ENCODE measurements at regions not wholly inside any gene's neighbourhood (a gene's known extent, or its start where the extent isn't known, plus 50 kb on each side); places are given as distances from the start of the nearest gene placed in this dataset.

DNA sequence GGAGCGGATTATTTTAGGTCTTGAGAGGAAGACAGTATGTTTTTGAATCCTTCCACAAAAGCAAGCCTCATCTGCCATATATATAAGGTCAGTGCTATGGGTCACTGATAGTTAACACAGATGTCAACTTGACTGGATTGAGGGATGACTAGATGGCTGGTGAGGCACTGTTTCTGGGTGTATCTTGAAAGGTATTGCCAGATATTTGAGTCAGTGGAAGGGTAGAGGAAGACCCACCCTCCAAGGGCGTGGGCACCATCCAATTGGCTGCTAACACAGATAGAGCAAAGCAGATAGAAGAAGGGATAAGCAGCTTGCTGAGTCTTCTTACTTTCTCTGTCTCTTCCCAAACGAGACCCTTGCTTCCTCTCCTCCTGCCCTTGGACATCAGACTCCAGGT, 185.0 kb upstream of the BTG1 start:
- Histone ChIP-seq H3K9me2 (replicated peaks; ENCODE audit: insufficient read depth, low read length) (no peaks in the 10 kb centered on the region), H3K4me1 (ENCODE audit: low read length) (peaks cover 4% of the 10 kb centered on the region; the same call in 1 of the 2 replicates), H3K27me3 (replicated peaks; ENCODE audit: insufficient read depth, low read length) (no peaks in the 10 kb centered on the region), H4K20me1 (ENCODE audit: insufficient read depth, low read length) (no peaks in the 10 kb centered on the region), H3K4me2 (ENCODE audit: low read depth, low read length) (no peak overlapping the region), H2AFZ (ENCODE audit: low read length) (no peak overlapping the region), H3K9me3 (replicated peaks; ENCODE audit: insufficient read depth, low read length) (no peaks in the 10 kb centered on the region), H3F3A (ENCODE audit: insufficient read depth, low read length) (no peaks in the 10 kb centered on the region), H3K27ac (ENCODE audit: low read length) (no peak overlapping the region), H3K79me2 (ENCODE audit: low read length) (no peaks in the 10 kb centered on the region), H3K36me3 (replicated peaks; ENCODE audit: insufficient read depth, low read length) (no peaks in the 10 kb centered on the region), H3K9ac (ENCODE audit: low read length) (no peak overlapping the region), H3K4me3 (ENCODE audit: low read length) (no peak overlapping the region)
- no peak for DNase-seq
- no peak for TF ChIP-seq EZH2 (optimal IDR thresholded peaks at IDR 0.05; ENCODE audit: low read depth, low read length)
- TF ChIP-seq, protein P1, sequence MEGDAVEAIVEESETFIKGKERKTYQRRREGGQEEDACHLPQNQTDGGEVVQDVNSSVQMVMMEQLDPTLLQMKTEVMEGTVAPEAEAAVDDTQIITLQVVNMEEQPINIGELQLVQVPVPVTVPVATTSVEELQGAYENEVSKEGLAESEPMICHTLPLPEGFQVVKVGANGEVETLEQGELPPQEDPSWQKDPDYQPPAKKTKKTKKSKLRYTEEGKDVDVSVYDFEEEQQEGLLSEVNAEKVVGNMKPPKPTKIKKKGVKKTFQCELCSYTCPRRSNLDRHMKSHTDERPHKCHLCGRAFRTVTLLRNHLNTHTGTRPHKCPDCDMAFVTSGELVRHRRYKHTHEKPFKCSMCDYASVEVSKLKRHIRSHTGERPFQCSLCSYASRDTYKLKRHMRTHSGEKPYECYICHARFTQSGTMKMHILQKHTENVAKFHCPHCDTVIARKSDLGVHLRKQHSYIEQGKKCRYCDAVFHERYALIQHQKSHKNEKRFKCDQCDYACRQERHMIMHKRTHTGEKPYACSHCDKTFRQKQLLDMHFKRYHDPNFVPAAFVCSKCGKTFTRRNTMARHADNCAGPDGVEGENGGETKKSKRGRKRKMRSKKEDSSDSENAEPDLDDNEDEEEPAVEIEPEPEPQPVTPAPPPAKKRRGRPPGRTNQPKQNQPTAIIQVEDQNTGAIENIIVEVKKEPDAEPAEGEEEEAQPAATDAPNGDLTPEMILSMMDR (IDR thresholded peaks at IDR 0.05; ENCODE audit: low read length): no peak

DNA sequence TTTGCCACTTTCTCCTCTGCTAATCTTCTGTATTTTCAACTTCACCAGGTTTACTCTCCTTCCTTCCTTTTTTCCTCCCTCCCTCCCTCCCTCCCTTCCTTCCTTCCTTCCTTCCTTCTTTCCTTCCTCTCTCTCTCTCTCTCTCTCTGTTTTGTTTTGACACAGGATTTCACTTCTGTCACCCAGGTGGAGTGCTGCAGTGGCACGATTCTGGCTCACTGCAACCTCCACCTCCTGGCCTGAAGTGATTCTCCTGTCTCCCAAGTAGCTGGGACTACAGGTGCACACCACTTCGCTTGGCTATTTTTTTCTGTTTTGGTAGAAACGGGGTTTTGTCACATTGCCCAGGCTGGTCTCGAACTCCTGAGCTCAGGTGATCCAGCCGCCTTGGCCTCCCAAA, 181.2 kb upstream of the BTG1 start:
- Histone ChIP-seq H2AFZ (ENCODE audit: low read length) (no peak overlapping the region), H3K27me3 (replicated peaks; ENCODE audit: insufficient read depth, low read length) (no peaks in the 10 kb centered on the region), H3K9ac (ENCODE audit: low read length) (no peak overlapping the region), H3K4me2 (ENCODE audit: low read depth, low read length) (no peak overlapping the region), H3K36me3 (replicated peaks; ENCODE audit: insufficient read depth, low read length) (no peaks in the 10 kb centered on the region), H3K4me1 (ENCODE audit: low read length) (no peaks in the 10 kb centered on the region), H3K4me3 (ENCODE audit: low read length) (no peak overlapping the region), H3K79me2 (ENCODE audit: low read length) (no peaks in the 10 kb centered on the region), H3K27ac (ENCODE audit: low read length) (no peak overlapping the region), H3F3A (ENCODE audit: insufficient read depth, low read length) (no peaks in the 10 kb centered on the region), H3K9me2 (replicated peaks; ENCODE audit: insufficient read depth, low read length) (no peaks in the 10 kb centered on the region), H3K9me3 (replicated peaks; ENCODE audit: insufficient read depth, low read length) (no peaks in the 10 kb centered on the region), H4K20me1 (ENCODE audit: insufficient read depth, low read length) (no peaks in the 10 kb centered on the region)
- TF ChIP-seq, protein P1 (IDR thresholded peaks at IDR 0.05; ENCODE audit: low read length): no peak
- no peak for DNase-seq

DNA sequence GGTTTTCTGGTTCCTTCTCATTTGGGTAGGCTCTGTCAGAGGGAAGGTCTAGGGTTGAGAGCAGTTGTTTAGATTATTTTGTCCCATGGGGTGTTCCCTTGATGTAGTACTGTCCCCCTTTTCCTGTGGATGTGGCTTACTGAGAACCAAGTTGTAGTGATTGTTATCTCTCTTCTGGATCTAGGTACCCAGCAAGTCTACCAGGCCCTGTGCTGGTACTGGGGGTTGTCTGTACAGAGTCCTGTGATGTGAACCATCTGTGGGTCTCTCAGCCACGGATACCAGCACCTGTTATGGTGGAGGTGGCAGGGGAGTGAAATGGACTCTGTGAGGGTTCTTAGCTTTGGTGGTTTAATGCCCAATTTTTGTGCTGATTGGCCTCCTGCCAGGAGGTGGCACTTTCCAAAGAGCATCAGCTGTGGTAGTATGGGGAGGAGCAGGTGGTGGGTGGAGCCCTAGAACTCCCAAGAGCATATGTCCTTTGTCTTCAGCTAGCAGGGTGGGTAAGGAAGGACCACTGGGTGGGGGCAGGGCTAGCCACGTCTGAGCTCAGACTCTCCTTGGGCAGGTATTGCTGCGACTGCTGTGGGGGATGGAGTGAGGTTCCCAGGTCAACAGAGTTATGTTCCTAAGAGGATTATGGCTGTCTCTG, 179.3 kb upstream of the BTG1 start:
- Histone ChIP-seq H3K27me3 (replicated peaks; ENCODE audit: insufficient read depth, low read length) (no peaks in the 10 kb centered on the region), H3K36me3 (replicated peaks; ENCODE audit: insufficient read depth, low read length) (no peaks in the 10 kb centered on the region), H4K20me1 (ENCODE audit: insufficient read depth, low read length) (no peaks in the 10 kb centered on the region), H3K9me2 (replicated peaks; ENCODE audit: insufficient read depth, low read length) (no peaks in the 10 kb centered on the region), H3K4me3 (ENCODE audit: low read length) (no peak overlapping the region), H3K79me2 (ENCODE audit: low read length) (no peaks in the 10 kb centered on the region), H3K4me1 (ENCODE audit: low read length) (no peaks in the 10 kb centered on the region), H3K9ac (ENCODE audit: low read length) (no peak overlapping the region), H3K9me3 (replicated peaks; ENCODE audit: insufficient read depth, low read length) (no peaks in the 10 kb centered on the region), H3K27ac (ENCODE audit: low read length) (no peak overlapping the region), H3K4me2 (ENCODE audit: low read depth, low read length) (no peak overlapping the region), H2AFZ (ENCODE audit: low read length) (no peak overlapping the region), H3F3A (ENCODE audit: insufficient read depth, low read length) (no peaks in the 10 kb centered on the region)
- TF ChIP-seq EZH2 (optimal IDR thresholded peaks at IDR 0.05; ENCODE audit: low read depth, low read length) (no peak), EZH2phosphoT487 (IDR thresholded peaks at IDR 0.05; ENCODE audit: low read length) (no peak)
- TF ChIP-seq, protein P1 (IDR thresholded peaks at IDR 0.05; ENCODE audit: low read length): no peak
- DNase-seq: no peak
